ENCODE measurements at regions not wholly inside any gene's neighbourhood (a gene's known extent, or its start where the extent isn't known, plus 50 kb on each side); places are given as distances from the start of the nearest gene placed in this dataset.

DNA sequence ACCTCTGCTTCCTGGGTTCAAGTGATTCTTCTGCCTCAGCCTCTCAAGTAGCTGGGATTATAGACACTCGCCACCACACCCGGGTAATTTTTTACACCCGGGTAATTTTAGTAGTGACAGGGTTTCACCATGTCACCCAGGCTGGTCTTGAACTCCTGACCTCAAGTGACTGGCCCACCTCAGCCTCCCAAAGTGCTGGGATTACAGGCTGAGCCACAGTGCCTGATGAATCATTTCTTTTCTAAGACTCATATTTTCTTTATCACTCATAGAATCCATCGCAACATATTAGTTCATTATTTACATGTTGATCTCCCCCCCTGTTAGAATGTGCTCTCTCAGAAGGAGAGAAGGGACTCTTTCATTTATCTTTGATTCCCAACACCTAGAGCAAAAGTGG is 109.5 kb upstream of the PTPRG start:
- TF ChIP-seq, protein P1, sequence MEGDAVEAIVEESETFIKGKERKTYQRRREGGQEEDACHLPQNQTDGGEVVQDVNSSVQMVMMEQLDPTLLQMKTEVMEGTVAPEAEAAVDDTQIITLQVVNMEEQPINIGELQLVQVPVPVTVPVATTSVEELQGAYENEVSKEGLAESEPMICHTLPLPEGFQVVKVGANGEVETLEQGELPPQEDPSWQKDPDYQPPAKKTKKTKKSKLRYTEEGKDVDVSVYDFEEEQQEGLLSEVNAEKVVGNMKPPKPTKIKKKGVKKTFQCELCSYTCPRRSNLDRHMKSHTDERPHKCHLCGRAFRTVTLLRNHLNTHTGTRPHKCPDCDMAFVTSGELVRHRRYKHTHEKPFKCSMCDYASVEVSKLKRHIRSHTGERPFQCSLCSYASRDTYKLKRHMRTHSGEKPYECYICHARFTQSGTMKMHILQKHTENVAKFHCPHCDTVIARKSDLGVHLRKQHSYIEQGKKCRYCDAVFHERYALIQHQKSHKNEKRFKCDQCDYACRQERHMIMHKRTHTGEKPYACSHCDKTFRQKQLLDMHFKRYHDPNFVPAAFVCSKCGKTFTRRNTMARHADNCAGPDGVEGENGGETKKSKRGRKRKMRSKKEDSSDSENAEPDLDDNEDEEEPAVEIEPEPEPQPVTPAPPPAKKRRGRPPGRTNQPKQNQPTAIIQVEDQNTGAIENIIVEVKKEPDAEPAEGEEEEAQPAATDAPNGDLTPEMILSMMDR (conservative IDR thresholded peaks at IDR 0.05; ENCODE audit: low read length): no peak
- TF ChIP-seq EZH2phosphoT487 (IDR thresholded peaks at IDR 0.05; ENCODE audit: borderline replicate concordance, low read depth, low read length): no peak
